Mesenchymal stem cell (in vitro differentiated cells and primary cell): ENCODE measurements at regions not wholly inside any gene's neighbourhood (a gene's known extent, or its start where the extent isn't known, plus 50 kb on each side); places are given as distances from the start of the nearest gene placed in this dataset.
A peak's percentile ranks its signal among the peaks of the same experiment; 100 is the strongest.

Experiments
- DNase-seq: peaks from one replicate; pipeline ENCODE4 v3.0.0-alpha.2; 2013
- H2AFZ ChIP-seq: one replicate; pipeline ENCODE4 v1.6.1; 2013; ENCODE audit warnings: low read depth, mild to moderate bottlenecking, control low read depth, inconsistent platforms, low read length, moderate library complexity
- H2AK5ac ChIP-seq: 2 replicates; pipeline ENCODE4 v1.6.1; 2013; ENCODE audit warnings: low read length, moderate library complexity, mild to moderate bottlenecking, inconsistent platforms; ENCODE audit not compliant: severe bottlenecking
- H2BK120ac ChIP-seq: one replicate; pipeline ENCODE4 v1.6.1; 2013; ENCODE audit warnings: low read depth, mild to moderate bottlenecking, inconsistent platforms, low read length, moderate library complexity
- H2BK12ac ChIP-seq, 2 experiments: one replicate each; pipeline ENCODE4 v1.6.1; 2013; ENCODE audit warnings: inconsistent platforms in 2 of 2, low read length in 2 of 2, mild to moderate bottlenecking in 2 of 2, moderate library complexity in 2 of 2, control low read depth in 1 of 2
- H2BK15ac ChIP-seq: one replicate; pipeline ENCODE4 v1.6.1; 2013; ENCODE audit warnings: mild to moderate bottlenecking, low read depth, inconsistent platforms; ENCODE audit not compliant: poor library complexity, severe bottlenecking
- H2BK5ac ChIP-seq: 2 replicates; pipeline ENCODE4 v1.6.1; 2013; ENCODE audit warnings: low read depth, mild to moderate bottlenecking, low read length, control low read depth, inconsistent platforms; ENCODE audit not compliant: poor library complexity, severe bottlenecking
- H3K14ac ChIP-seq, 2 experiments: one replicate each; pipeline ENCODE4 v1.6.1; 2013; ENCODE audit warnings: inconsistent platforms in 2 of 2, low read length in 2 of 2, control low read depth in 1 of 2, mild to moderate bottlenecking in 1 of 2, moderate library complexity in 1 of 2
- H3K18ac ChIP-seq, 2 experiments: one replicate each; pipeline ENCODE4 v1.6.1; 2013; ENCODE audit warnings: inconsistent platforms in 2 of 2, low read length in 2 of 2, control low read depth in 1 of 2, low read depth in 1 of 2, mild to moderate bottlenecking in 1 of 2
- H3K23ac ChIP-seq, 2 experiments: one replicate each; pipeline ENCODE4 v1.6.1; 2013; ENCODE audit warnings: inconsistent platforms in 2 of 2, low read length in 2 of 2, mild to moderate bottlenecking in 2 of 2, moderate library complexity in 2 of 2, control low read depth in 1 of 2
- H3K27ac ChIP-seq: 2 replicates; pipeline ENCODE4 v1.5.1; 2013; ENCODE audit warnings: mild to moderate bottlenecking, moderate library complexity, low read length, control low read depth, inconsistent platforms; ENCODE audit not compliant: poor library complexity, severe bottlenecking
- H3K27me3 ChIP-seq, 2 experiments: 2 replicates each; pipeline versions ENCODE4 v1.6.1 to v1.7.0; 2013; ENCODE audit warnings: low read length in 2 of 2, mild to moderate bottlenecking in 2 of 2, moderate library complexity in 2 of 2, control low read depth in 1 of 2, inconsistent platforms in 1 of 2; ENCODE audit not compliant: control insufficient read depth in 1 of 2, insufficient read depth in 1 of 2
- H3K36me3 ChIP-seq, 2 experiments: 2 replicates each; pipeline versions ENCODE4 v1.6.1 to v1.7.0; 2013; ENCODE audit warnings: low read length in 2 of 2, control low read depth in 1 of 2, inconsistent platforms in 1 of 2, low read depth in 1 of 2, mild to moderate bottlenecking in 1 of 2; ENCODE audit not compliant: insufficient read depth in 2 of 2, control insufficient read depth in 1 of 2
- H3K4ac ChIP-seq, 2 experiments: one replicate each; pipeline ENCODE4 v1.6.1; 2013; ENCODE audit warnings: inconsistent platforms in 2 of 2, low read length in 2 of 2, mild to moderate bottlenecking in 2 of 2, moderate library complexity in 2 of 2, control low read depth in 1 of 2, low read depth in 1 of 2
- H3K4me1 ChIP-seq: 2 replicates; pipeline ENCODE4 v1.6.1; 2013; ENCODE audit warnings: low read depth, low read length, control low read depth; ENCODE audit not compliant: control insufficient read depth, insufficient read depth
- H3K4me2 ChIP-seq: 2 replicates; pipeline ENCODE4 v1.6.1; 2013; ENCODE audit warnings: low read length, mild to moderate bottlenecking, inconsistent platforms; ENCODE audit not compliant: poor library complexity, severe bottlenecking
- H3K4me3 ChIP-seq, 2 experiments: 2 replicates each; pipeline versions ENCODE4 v1.5.1 to v1.7.0; 2013; ENCODE audit warnings: low read length in 2 of 2, mild to moderate bottlenecking in 2 of 2, control low read depth in 1 of 2, low read depth in 1 of 2; ENCODE audit not compliant: insufficient read depth in 1 of 2
- H3K79me1 ChIP-seq: replicated peaks from 2 replicates; pipeline ENCODE4 v1.6.1; 2013; ENCODE audit warnings: mild to moderate bottlenecking, control low read depth, low read length, inconsistent platforms; ENCODE audit not compliant: poor library complexity, severe bottlenecking
- H3K9ac ChIP-seq: 2 replicates; pipeline ENCODE4 v1.7.0; 2013; ENCODE audit warnings: mild to moderate bottlenecking, low read length, moderate library complexity
- H3K9me3 ChIP-seq: 2 replicates; pipeline ENCODE4 v1.7.0; 2013; ENCODE audit warnings: mild to moderate bottlenecking, low read length; ENCODE audit not compliant: control insufficient read depth
- H4K8ac ChIP-seq: one replicate; pipeline ENCODE4 v1.6.1; 2013; ENCODE audit warnings: inconsistent platforms, mild to moderate bottlenecking, low read length, moderate library complexity
- H4K91ac ChIP-seq: one replicate; pipeline ENCODE4 v1.6.1; 2013; ENCODE audit warnings: mild to moderate bottlenecking, low read length, inconsistent platforms
- WGBS: methylation state at CpG from one replicate; pipeline ENCODE4 v1.1.7; 2013; ENCODE audit warnings: mixed read lengths; 5-methylcytosine and 5-hydroxymethylcytosine counted together

DNA sequence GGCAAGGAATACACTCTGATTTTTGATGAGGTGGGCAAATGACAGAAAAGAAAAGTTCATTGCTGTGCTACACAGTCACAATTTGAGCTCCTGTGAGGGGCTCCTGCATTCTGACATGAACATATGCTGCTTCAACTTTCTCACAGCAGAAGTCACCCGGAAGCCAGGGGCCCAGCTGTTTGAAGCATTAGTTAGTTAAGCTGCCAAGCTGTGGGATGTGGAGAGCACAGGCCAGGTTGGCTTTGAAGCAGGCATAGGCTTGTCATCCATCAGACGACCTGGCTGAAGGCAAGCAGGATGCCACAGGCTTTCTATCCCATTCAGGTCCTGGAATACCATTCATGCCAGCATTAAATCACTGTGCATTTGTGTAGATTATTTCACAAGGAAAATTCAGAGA lies 63.1 kb downstream of the MTNR1B start:
- no peak overlapping the region for H2AFZ ChIP-seq
- no peak overlapping the region for H3K4me3 ChIP-seq
- H3K27ac ChIP-seq = no peak overlapping the region
- no peak overlapping the region for H3K18ac ChIP-seq
- no peak overlapping the region for H3K14ac ChIP-seq
- peaks cover 4% of the 10 kb centered on the region for H3K9me3 ChIP-seq
- WGBS = 73% methylated on average over 2 of the region's 2 CpGs
- no peak overlapping the region for H2BK5ac ChIP-seq
- no peak overlapping the region for H2BK12ac ChIP-seq
- no peak overlapping the region for H4K91ac ChIP-seq
- no peaks in the 10 kb centered on the region for H3K27me3 ChIP-seq
- DNase-seq = no peak
- H3K36me3 ChIP-seq = no peaks in the 10 kb centered on the region
- peaks cover 3% of the 10 kb centered on the region for H3K4me1 ChIP-seq
- no peak overlapping the region for H2BK15ac ChIP-seq
- no peak overlapping the region for H3K9ac ChIP-seq
- no peak overlapping the region for H3K4ac ChIP-seq
- no peak overlapping the region for H4K8ac ChIP-seq
- H3K79me1 ChIP-seq = no peaks in the 10 kb centered on the region
- H2BK120ac ChIP-seq = no peak overlapping the region
- no peak overlapping the region for H3K4me2 ChIP-seq
- H3K23ac ChIP-seq = no peak overlapping the region
- H2AK5ac ChIP-seq = no peak overlapping the region

GRCh38 chr11:93033093-93033492 lies 63.6 kb downstream of the MTNR1B start:
- Histone ChIP-seq H3K4me2 (no peak overlapping the region), H2BK15ac (no peak overlapping the region), H2BK120ac (no peak overlapping the region), H2AFZ (no peak overlapping the region), H3K36me3 (no peaks in the 10 kb centered on the region), H3K4me1 (peaks cover 3% of the 10 kb centered on the region), H4K91ac (no peak overlapping the region), H3K9me3 (peaks cover 4% of the 10 kb centered on the region), H3K4me3 (no peak overlapping the region), H2AK5ac (no peak overlapping the region), H3K79me1 (no peaks in the 10 kb centered on the region), H3K9ac (no peak overlapping the region), H3K27ac (no peak overlapping the region), H4K8ac (no peak overlapping the region), H2BK5ac (no peak overlapping the region), H3K18ac (no peak overlapping the region), H3K23ac (no peak overlapping the region), H3K27me3 (no peaks in the 10 kb centered on the region), H2BK12ac (no peak overlapping the region), H3K4ac (no peak overlapping the region), H3K14ac (no peak overlapping the region)
- 100% methylated on average over 1 of the region's 1 CpG for WGBS
- DNase-seq = no peak

- H3K14ac ChIP-seq = no peak overlapping the region
- H3K9ac ChIP-seq = no peak overlapping the region
- H2BK15ac ChIP-seq = no peak overlapping the region
- H3K4me1 ChIP-seq = peaks cover 3% of the 10 kb centered on the region
- DNase-seq = no peak
- H3K9me3 ChIP-seq = peaks cover 4% of the 10 kb centered on the region
- H3K36me3 ChIP-seq = no peaks in the 10 kb centered on the region
- 62% methylated on average over 2 of the region's 3 CpGs for WGBS
- H3K27ac ChIP-seq = no peak overlapping the region
- H3K79me1 ChIP-seq = no peaks in the 10 kb centered on the region
- no peak overlapping the region for H3K4me3 ChIP-seq
- H2BK12ac ChIP-seq = no peak overlapping the region
- H3K4ac ChIP-seq = no peak overlapping the region
- no peak overlapping the region for H2AK5ac ChIP-seq
- H2BK120ac ChIP-seq = no peak overlapping the region
- no peak overlapping the region for H3K18ac ChIP-seq
- H3K23ac ChIP-seq = no peak overlapping the region
- H3K27me3 ChIP-seq = no peaks in the 10 kb centered on the region
- H2BK5ac ChIP-seq = no peak overlapping the region
- no peak overlapping the region for H4K8ac ChIP-seq
- no peak overlapping the region for H2AFZ ChIP-seq
- H3K4me2 ChIP-seq = peak overlapping the region; percentile 25
- H4K91ac ChIP-seq = no peak overlapping the region
Measured at GRCh38 chr11:93034031-93034722, 64.7 kb downstream of the MTNR1B start.

DNA sequence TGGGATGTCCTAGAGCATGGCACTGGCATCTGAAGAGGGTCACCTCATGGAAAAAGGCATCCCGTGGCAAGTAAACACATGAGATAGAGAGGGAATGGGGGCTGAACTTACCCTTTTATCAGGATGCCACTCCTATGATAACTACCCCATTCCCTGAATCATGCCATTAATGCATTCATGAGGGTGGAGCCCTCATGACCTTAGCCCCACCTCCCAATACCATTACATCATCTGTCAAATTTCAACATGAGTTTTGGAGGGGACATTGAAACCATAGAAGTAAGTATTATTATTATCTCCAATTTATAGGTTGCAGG lies 65.2 kb downstream of the MTNR1B start:
- Histone ChIP-seq H4K91ac (no peak overlapping the region), H3K4me1 (peaks cover 3% of the 10 kb centered on the region), H3K4me2 (no peak overlapping the region), H2AK5ac (no peak overlapping the region), H3K27me3 (no peaks in the 10 kb centered on the region), H4K8ac (no peak overlapping the region), H2AFZ (no peak overlapping the region), H3K9ac (no peak overlapping the region), H2BK15ac (no peak overlapping the region), H3K79me1 (no peaks in the 10 kb centered on the region), H3K18ac (no peak overlapping the region), H3K14ac (no peak overlapping the region), H2BK5ac (no peak overlapping the region), H2BK120ac (no peak overlapping the region), H3K23ac (no peak overlapping the region), H3K4ac (no peak overlapping the region), H2BK12ac (no peak overlapping the region), H3K36me3 (no peaks in the 10 kb centered on the region), H3K27ac (no peak overlapping the region), H3K4me3 (no peak overlapping the region), H3K9me3 (peaks cover 4% of the 10 kb centered on the region)
- WGBS = 100% methylated on average over 1 of the region's 1 CpG
- DNase-seq = no peak
